Fibroblast of mammary gland (primary cell): ENCODE measurements at regions not wholly inside any gene's neighbourhood (a gene's known extent, or its start where the extent isn't known, plus 50 kb on each side); places are given as distances from the start of the nearest gene placed in this dataset.

Experiments used
- DNase-seq: peaks from one replicate; pipeline ENCODE4 v3.0.0-alpha.2; 2010; ENCODE audit warnings: low read depth
- H3K4me3 ChIP-seq: 2 replicates; pipeline ENCODE4 v1.5.1; 2011; ENCODE audit warnings: low read depth, mild to moderate bottlenecking, low read length, moderate library complexity; ENCODE audit not compliant: control insufficient read depth
- CTCF ChIP-seq: conservative IDR thresholded peaks from 2 replicates; pipeline ENCODE4 v1.5.1; 2011; ENCODE audit warnings: low read depth, low read length, inconsistent platforms; ENCODE audit not compliant: control insufficient read depth, insufficient read depth

GRCh38 chr4:178856139-178856800 is 1414.0 kb upstream of the AGA start:
- no peak for TF ChIP-seq CTCF
- H3K4me3 ChIP-seq = no peak overlapping the region
- DNase-seq = no peak

GRCh38 chr4:178871476-178871875 is 1429.2 kb upstream of the AGA start:
- H3K4me3 ChIP-seq = no peak overlapping the region
- no peak for DNase-seq
- no peak for TF ChIP-seq CTCF

- DNase-seq = no peak
- TF ChIP-seq CTCF = no peak
- no peak overlapping the region for H3K4me3 ChIP-seq
Measured at GRCh38 chr4:178881937-178882336, 1439.7 kb upstream of the AGA start.

GRCh38 chr4:178894126-178894525 is 1451.9 kb upstream of the AGA start:
- no peak for TF ChIP-seq CTCF

GRCh38 chr4:178899084-178899483 is 1456.8 kb upstream of the AGA start:
- no peak overlapping the region for H3K4me3 ChIP-seq
- DNase-seq = no peak
- no peak for TF ChIP-seq CTCF

More at GRCh38 chr4:178894126-178894525, 1451.9 kb upstream of the AGA start:
- no peak for DNase-seq
- H3K4me3 ChIP-seq = no peak overlapping the region

- H3K4me3 ChIP-seq = no peak overlapping the region
- no peak for DNase-seq
- TF ChIP-seq CTCF = no peak
Measured at GRCh38 chr4:178917756-178918155, 1475.5 kb upstream of the AGA start.

GRCh38 chr4:178937130-178937529 is 1494.9 kb upstream of the AGA start:
- DNase-seq = no peak
- TF ChIP-seq CTCF = no peak
- H3K4me3 ChIP-seq = no peak overlapping the region
